ENCODE measurements at regions not wholly inside any gene's neighbourhood (a gene's known extent, or its start where the extent isn't known, plus 50 kb on each side); places are given as distances from the start of the nearest gene placed in this dataset.
A peak's percentile ranks its signal among the peaks of the same experiment; 100 is the strongest.
"Not testable (repeated sequence)": the region's sequence is repeated elsewhere in the genome, so short reads cannot be mapped to it uniquely, and the experiment has no call there.

- no peaks in the 10 kb centered on the region for H3F3A ChIP-seq (ENCODE audit: control insufficient read depth, insufficient read depth)
- H3K36me3 ChIP-seq (ENCODE audit: control insufficient read depth, low read length): no peaks in the 10 kb centered on the region
- no peak overlapping the region for H3K27ac ChIP-seq (ENCODE audit: low read depth, low read length)
- H3K9me2 ChIP-seq (replicated peaks; ENCODE audit: control insufficient read depth, low read length): no peaks in the 10 kb centered on the region
- H3K9me3 ChIP-seq (ENCODE audit: control insufficient read depth, insufficient read depth, low read length): no peaks in the 10 kb centered on the region
- H3K27me3 ChIP-seq (ENCODE audit: control insufficient read depth, low read length): 0 out of 2 replicates have a peak, but pooled peaks cover 2% of the 10 kb centered on the region
- no peak overlapping the region for H3K4me2 ChIP-seq (ENCODE audit: low read length)
- TF ChIP-seq EZH2phosphoT487 (IDR thresholded peaks at IDR 0.05; ENCODE audit: borderline replicate concordance, low read length): no peak
- TF ChIP-seq CTCF (IDR thresholded peaks at IDR 0.05; ENCODE audit: low read depth, low read length, poor library complexity, severe bottlenecking): peak; percentile 47
- no peaks in the 10 kb centered on the region for H3K79me2 ChIP-seq (ENCODE audit: control insufficient read depth, low read length)
- no peak overlapping the region for H3K4me3 ChIP-seq (ENCODE audit: low read length)
- no peaks in the 10 kb centered on the region for H4K20me1 ChIP-seq (ENCODE audit: control insufficient read depth, insufficient read depth, low read depth, low read length)
- no peaks in the 10 kb centered on the region for H3K4me1 ChIP-seq (ENCODE audit: control insufficient read depth, low read length)
Measured at GRCh38 chr3:155995525-155996370, 124.6 kb upstream of the KCNAB1 start.

- H3K27ac ChIP-seq (ENCODE audit: low read depth, low read length): no peak overlapping the region
- H3K4me2 ChIP-seq (ENCODE audit: low read length): no peak overlapping the region
- no peaks in the 10 kb centered on the region for H3K79me2 ChIP-seq (ENCODE audit: control insufficient read depth, low read length)
- H3K4me3 ChIP-seq (ENCODE audit: low read length): no peak overlapping the region
- H3K36me3 ChIP-seq (ENCODE audit: control insufficient read depth, low read length): no peaks in the 10 kb centered on the region
- no peaks in the 10 kb centered on the region for H3F3A ChIP-seq (ENCODE audit: control insufficient read depth, insufficient read depth)
- no peaks in the 10 kb centered on the region for H3K4me1 ChIP-seq (ENCODE audit: control insufficient read depth, low read length)
- no peaks in the 10 kb centered on the region for H3K9me3 ChIP-seq (ENCODE audit: control insufficient read depth, insufficient read depth, low read length)
- no peak for TF ChIP-seq EZH2phosphoT487 (IDR thresholded peaks at IDR 0.05; ENCODE audit: borderline replicate concordance, low read length)
- no peak for TF ChIP-seq CTCF (IDR thresholded peaks at IDR 0.05; ENCODE audit: low read depth, low read length, poor library complexity, severe bottlenecking)
- H3K9me2 ChIP-seq (replicated peaks; ENCODE audit: control insufficient read depth, low read length): no peaks in the 10 kb centered on the region
- no peaks in the 10 kb centered on the region for H4K20me1 ChIP-seq (ENCODE audit: control insufficient read depth, insufficient read depth, low read depth, low read length)
- no peaks in the 10 kb centered on the region for H3K27me3 ChIP-seq (ENCODE audit: control insufficient read depth, low read length)
Measured at GRCh38 chr3:155996882-155997281, 123.5 kb upstream of the KCNAB1 start.

GRCh38 chr3:155998173-155998572, 122.2 kb upstream of the KCNAB1 start:
- H3K4me2 ChIP-seq (ENCODE audit: low read length); H3K79me2 ChIP-seq (ENCODE audit: control insufficient read depth, low read length); H4K20me1 ChIP-seq (ENCODE audit: control insufficient read depth, insufficient read depth, low read depth, low read length); H3F3A ChIP-seq (ENCODE audit: control insufficient read depth, insufficient read depth); H3K4me1 ChIP-seq (ENCODE audit: control insufficient read depth, low read length); H3K36me3 ChIP-seq (ENCODE audit: control insufficient read depth, low read length); H3K27ac ChIP-seq (ENCODE audit: low read depth, low read length); H3K9me2 ChIP-seq (replicated peaks; ENCODE audit: control insufficient read depth, low read length); H3K27me3 ChIP-seq (ENCODE audit: control insufficient read depth, low read length); H3K9me3 ChIP-seq (ENCODE audit: control insufficient read depth, insufficient read depth, low read length); H3K4me3 ChIP-seq (ENCODE audit: low read length): not testable (repeated sequence)

GRCh38 chr3:156005736-156006135, 114.6 kb upstream of the KCNAB1 start:
- Histone ChIP-seq H3F3A (ENCODE audit: control insufficient read depth, insufficient read depth) (no peaks in the 10 kb centered on the region), H3K4me2 (ENCODE audit: low read length) (no peak overlapping the region), H3K27me3 (ENCODE audit: control insufficient read depth, low read length) (no peaks in the 10 kb centered on the region), H3K36me3 (ENCODE audit: control insufficient read depth, low read length) (no peaks in the 10 kb centered on the region), H3K9me3 (ENCODE audit: control insufficient read depth, insufficient read depth, low read length) (no peaks in the 10 kb centered on the region), H3K4me3 (ENCODE audit: low read length) (no peak overlapping the region), H3K9me2 (replicated peaks; ENCODE audit: control insufficient read depth, low read length) (no peaks in the 10 kb centered on the region), H3K27ac (ENCODE audit: low read depth, low read length) (no peak overlapping the region), H3K4me1 (ENCODE audit: control insufficient read depth, low read length) (no peaks in the 10 kb centered on the region), H4K20me1 (ENCODE audit: control insufficient read depth, insufficient read depth, low read depth, low read length) (no peaks in the 10 kb centered on the region), H3K79me2 (ENCODE audit: control insufficient read depth, low read length) (no peaks in the 10 kb centered on the region)
- TF ChIP-seq CTCF (IDR thresholded peaks at IDR 0.05; ENCODE audit: low read depth, low read length, poor library complexity, severe bottlenecking) (no peak), EZH2phosphoT487 (IDR thresholded peaks at IDR 0.05; ENCODE audit: borderline replicate concordance, low read length) (no peak)
